H9 (cell line): ENCODE measurements at regions not wholly inside any gene's neighbourhood (a gene's known extent, or its start where the extent isn't known, plus 50 kb on each side); places are given as distances from the start of the nearest gene placed in this dataset.

ENCODE experiments used
- DNase-seq: peaks from one replicate; pipeline ENCODE4 v3.0.0-alpha.2; 2017
- H2AFZ ChIP-seq: one replicate; pipeline ENCODE4 v1.6.1; 2013; ENCODE audit warnings: mild to moderate bottlenecking, low read length, control low read depth, moderate library complexity
- H2AK5ac ChIP-seq: 2 replicates; pipeline ENCODE4 v1.6.1; 2013; ENCODE audit warnings: low read length, control low read depth, mixed read lengths; ENCODE audit not compliant: insufficient read length
- H2BK120ac ChIP-seq: one replicate; pipeline ENCODE4 v1.6.1; 2013; ENCODE audit warnings: low read depth, mild to moderate bottlenecking, low read length, control low read depth, inconsistent platforms; ENCODE audit not compliant: poor library complexity, severe bottlenecking
- H2BK12ac ChIP-seq: 2 replicates; pipeline ENCODE4 v1.6.1; 2013; ENCODE audit warnings: low read length, control low read depth, mixed read lengths, low read depth; ENCODE audit not compliant: insufficient read length
- H2BK15ac ChIP-seq: 2 replicates; pipeline ENCODE4 v1.6.1; 2013; ENCODE audit warnings: low read depth, low read length, control low read depth
- H2BK20ac ChIP-seq: one replicate; pipeline ENCODE4 v1.6.1; 2013; ENCODE audit warnings: low read depth, mild to moderate bottlenecking, low read length, control low read depth, inconsistent platforms; ENCODE audit not compliant: poor library complexity, severe bottlenecking
- H2BK5ac ChIP-seq: 2 replicates; pipeline ENCODE4 v1.6.1; 2013; ENCODE audit warnings: low read length, control low read depth, mixed read lengths; ENCODE audit not compliant: insufficient read length
- H3K14ac ChIP-seq: 2 replicates; pipeline ENCODE4 v1.6.1; 2013; ENCODE audit warnings: low read length, control low read depth; ENCODE audit not compliant: insufficient read depth
- H3K18ac ChIP-seq: 2 replicates; pipeline ENCODE4 v1.6.1; 2013; ENCODE audit warnings: low read depth, mild to moderate bottlenecking, mixed read lengths, low read length, control low read depth; ENCODE audit not compliant: insufficient read length
- H3K23ac ChIP-seq: 2 replicates; pipeline ENCODE4 v1.6.1; 2013; ENCODE audit warnings: low read length, control low read depth, mixed read lengths, low read depth; ENCODE audit not compliant: insufficient read length
- H3K23me2 ChIP-seq: 2 replicates; pipeline ENCODE4 v1.6.1; 2013; ENCODE audit warnings: low read depth, mild to moderate bottlenecking, mixed read lengths, low read length, control low read depth; ENCODE audit not compliant: insufficient read length, poor library complexity, severe bottlenecking
- H3K27ac ChIP-seq: 2 replicates; pipeline ENCODE4 v1.5.1; 2013; ENCODE audit warnings: low read length, control low read depth, mixed read lengths, low read depth; ENCODE audit not compliant: insufficient read length
- H3K27me3 ChIP-seq: 2 replicates; pipeline ENCODE4 v1.6.1; 2013; ENCODE audit warnings: low read length, control low read depth, inconsistent platforms; ENCODE audit not compliant: insufficient read depth
- H3K4ac ChIP-seq: 2 replicates; pipeline ENCODE4 v1.6.1; 2013; ENCODE audit warnings: low read depth, mild to moderate bottlenecking, control low read depth, inconsistent platforms, low read length, moderate library complexity
- H3K4me1 ChIP-seq: 2 replicates; pipeline ENCODE4 v1.6.1; 2013; ENCODE audit warnings: low read length, control low read depth, inconsistent platforms; ENCODE audit not compliant: insufficient read depth
- H3K4me2 ChIP-seq: 2 replicates; pipeline ENCODE4 v1.6.1; 2013; ENCODE audit warnings: low read length, control low read depth, mixed read lengths; ENCODE audit not compliant: insufficient read length, insufficient read depth
- H3K56ac ChIP-seq: 2 replicates; pipeline ENCODE4 v1.6.1; 2013; ENCODE audit warnings: low read depth, mild to moderate bottlenecking, mixed read lengths, low read length, control low read depth; ENCODE audit not compliant: insufficient read length
- H3K79me1 ChIP-seq: 2 replicates; pipeline ENCODE4 v1.6.1; 2013; ENCODE audit warnings: low read depth, mild to moderate bottlenecking, moderate library complexity, low read length, control low read depth, inconsistent platforms; ENCODE audit not compliant: insufficient read depth, poor library complexity, severe bottlenecking
- H3K79me2 ChIP-seq: 2 replicates; pipeline ENCODE4 v1.6.1; 2013; ENCODE audit warnings: low read length, control low read depth, inconsistent platforms; ENCODE audit not compliant: insufficient read depth
- H3K9ac ChIP-seq: 2 replicates; pipeline ENCODE4 v1.6.1; 2013; ENCODE audit warnings: low read length, control low read depth, mixed read lengths; ENCODE audit not compliant: insufficient read length; ENCODE audit errors: extremely low read depth
- H3K9me3 ChIP-seq: one replicate; pipeline ENCODE4 v1.6.1; 2013; ENCODE audit warnings: low read depth, low read length, inconsistent platforms; ENCODE audit not compliant: control insufficient read depth
- H3T11ph ChIP-seq: one replicate; pipeline ENCODE4 v1.6.1; 2013; ENCODE audit warnings: mild to moderate bottlenecking, low read length, control low read depth, inconsistent platforms
- H4K20me1 ChIP-seq: one replicate; pipeline ENCODE4 v1.6.1; 2013; ENCODE audit not compliant: control insufficient read depth, insufficient read length, insufficient read depth
- H4K5ac ChIP-seq: 2 replicates; pipeline ENCODE4 v1.6.1; 2013; ENCODE audit warnings: low read depth, mild to moderate bottlenecking, mixed read lengths, low read length, control low read depth; ENCODE audit not compliant: insufficient read length
- H4K8ac ChIP-seq: replicated peaks from 2 replicates; pipeline ENCODE4 v1.6.1; 2013; ENCODE audit warnings: low read length, control low read depth, mixed read lengths, low read depth; ENCODE audit not compliant: insufficient read length
- H4K91ac ChIP-seq: 2 replicates; pipeline ENCODE4 v1.6.1; 2013; ENCODE audit warnings: low read depth, mild to moderate bottlenecking, moderate library complexity, mixed read lengths, low read length, control low read depth; ENCODE audit not compliant: insufficient read length
- H3K27ac Mint-ChIP-seq, 3 experiments: 2 replicates in 2 of 3; 3 replicates in 1 of 3; pipeline ENCODE4 v1.8.0; 2020 to 2021; ENCODE audit warnings: mixed read lengths in 3 of 3, mild to moderate bottlenecking in 1 of 3, moderate library complexity in 1 of 3
- H3K27me3 Mint-ChIP-seq: 2 replicates; pipeline ENCODE4 v1.8.0; 2021; ENCODE audit warnings: low read depth, mild to moderate bottlenecking, moderate library complexity, mixed read lengths
- H3K36me3 Mint-ChIP-seq, 3 experiments: 2 replicates in 2 of 3; 3 replicates in 1 of 3; pipeline ENCODE4 v1.8.0; 2020 to 2021; ENCODE audit warnings: low read depth in 3 of 3, mixed read lengths in 3 of 3; ENCODE audit not compliant: insufficient read depth in 1 of 3
- H3K4me1 Mint-ChIP-seq, 2 experiments: 2 replicates each; pipeline ENCODE4 v1.8.0; 2020; ENCODE audit warnings: mixed read lengths in 2 of 2
- H3K4me3 Mint-ChIP-seq, 2 experiments: 2 replicates in 1 of 2; 3 replicates in 1 of 2; pipeline ENCODE4 v1.8.0; 2020 to 2021; ENCODE audit warnings: mild to moderate bottlenecking in 2 of 2, mixed read lengths in 2 of 2, moderate library complexity in 1 of 2
- H3K9me3 Mint-ChIP-seq, 2 experiments: 2 replicates in 1 of 2; 3 replicates in 1 of 2; pipeline ENCODE4 v1.8.0; 2020; ENCODE audit warnings: mild to moderate bottlenecking in 2 of 2, mixed read lengths in 2 of 2, moderate library complexity in 1 of 2
- CTCF ChIP-seq: fragments of 200-600 bp; sonication (generic); conservative IDR thresholded peaks from 3 replicates; pipeline ENCODE4 v1.8.0; 2021; ENCODE audit warnings: antibody characterized with exemption, mild to moderate bottlenecking
- WGBS: extraction: QIAGEN DNeasy Blood & Tissue Kit; methylation state at CpG from one replicate; pipeline ENCODE4 v1.1.7; 2013; ENCODE audit warnings: missing lambda C conversion rate, low lambda C conversion rate, mixed read lengths; ENCODE audit not compliant: insufficient read length; ENCODE audit errors: extremely low coverage; 5-methylcytosine and 5-hydroxymethylcytosine counted together

GRCh38 chr7:121486590-121486989, 90.5 kb upstream of the FAM3C start:
- Histone ChIP-seq H3K23me2 (no peaks in the 10 kb centered on the region), H2BK15ac (no peak overlapping the region), H3K79me2 (no peaks in the 10 kb centered on the region), H3K9ac (no peak overlapping the region), H3K27ac (no peak overlapping the region), H3K4me1 (peaks cover 3% of the 10 kb centered on the region; the same call in 1 of the 2 replicates), H2BK20ac (no peak overlapping the region), H3K4me2 (no peak overlapping the region), H3K9me3 (no peaks in the 10 kb centered on the region), H4K5ac (no peak overlapping the region), H3K4ac (no peak overlapping the region), H4K8ac (no peak overlapping the region), H2BK120ac (no peak overlapping the region), H3T11ph (no peak overlapping the region), H3K14ac (no peak overlapping the region), H3K18ac (no peak overlapping the region), H2BK12ac (no peak overlapping the region), H4K91ac (no peak overlapping the region), H3K23ac (no peak overlapping the region), H2BK5ac (no peak overlapping the region), H3K56ac (no peak overlapping the region), H3K79me1 (no peaks in the 10 kb centered on the region), H2AFZ (no peak overlapping the region), H4K20me1 (no peaks in the 10 kb centered on the region), H3K27me3 (no peaks in the 10 kb centered on the region), H2AK5ac (no peak overlapping the region)
- no peak overlapping the region for H3K27ac Mint-ChIP-seq
- no peaks in the 10 kb centered on the region for H3K27me3 Mint-ChIP-seq
- no CpG with 5 or more reads among the region's 1 CpG for WGBS
- no peak for DNase-seq
- H3K4me3 Mint-ChIP-seq, result no peak overlapping the region
- H3K9me3 Mint-ChIP-seq, result no peaks in the 10 kb centered on the region
- TF ChIP-seq CTCF, result no peak
- H3K4me1 Mint-ChIP-seq, result peaks cover 28 to 33% of the 10 kb centered on the region in 2 experiments
- H3K36me3 Mint-ChIP-seq, result no peaks in the 10 kb centered on the region
